PFSK-1 (cell line): ENCODE measurements at regions not wholly inside any gene's neighbourhood (a gene's known extent, or its start where the extent isn't known, plus 50 kb on each side); places are given as distances from the start of the nearest gene placed in this dataset.

Experiments used
- POLR2AphosphoS5 ChIP-seq: IDR thresholded peaks from 2 replicates; pipeline ENCODE4 v1.6.1; 2012; ENCODE audit warnings: low read depth, mild to moderate bottlenecking, control low read depth, low read length, moderate library complexity
- TAF1 ChIP-seq: IDR thresholded peaks from 2 replicates; pipeline ENCODE4 v1.6.1; 2012; ENCODE audit warnings: low read length, control low read depth, borderline replicate concordance; ENCODE audit not compliant: insufficient read depth
- TF ChIP-seq, protein P1 (sequence below), 2 experiments: IDR thresholded peaks; 2 replicates each; pipeline versions ENCODE4 v1.6.1 to v1.8.0; 2011 to 2012; ENCODE audit warnings: low read depth in 2 of 2, low read length in 2 of 2, control low read depth in 1 of 2, inconsistent platforms in 1 of 2, mild to moderate bottlenecking in 1 of 2, moderate library complexity in 1 of 2; ENCODE audit not compliant: insufficient read depth in 1 of 2

DNA sequence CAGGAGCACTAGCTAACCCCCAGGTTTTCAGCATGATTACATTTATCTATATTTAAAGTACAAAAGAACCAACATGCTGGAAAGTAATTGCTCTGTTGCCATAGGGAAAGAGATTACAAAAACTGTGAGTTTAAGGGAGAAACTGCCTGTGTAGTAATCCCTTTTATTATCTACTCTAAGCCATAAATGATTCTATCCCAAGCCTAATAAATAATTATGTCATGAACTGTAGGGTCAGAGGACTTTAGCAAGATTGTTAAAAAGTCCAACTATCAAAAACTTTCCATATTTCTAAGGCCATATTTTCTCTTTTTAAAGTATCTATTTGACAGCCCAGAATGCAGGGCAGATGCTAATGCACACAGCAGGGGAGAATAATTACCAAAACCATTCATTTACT, 573.8 kb upstream of the MIR17HG start:
- TF ChIP-seq TAF1, result no peak
- TF ChIP-seq, protein P1, sequence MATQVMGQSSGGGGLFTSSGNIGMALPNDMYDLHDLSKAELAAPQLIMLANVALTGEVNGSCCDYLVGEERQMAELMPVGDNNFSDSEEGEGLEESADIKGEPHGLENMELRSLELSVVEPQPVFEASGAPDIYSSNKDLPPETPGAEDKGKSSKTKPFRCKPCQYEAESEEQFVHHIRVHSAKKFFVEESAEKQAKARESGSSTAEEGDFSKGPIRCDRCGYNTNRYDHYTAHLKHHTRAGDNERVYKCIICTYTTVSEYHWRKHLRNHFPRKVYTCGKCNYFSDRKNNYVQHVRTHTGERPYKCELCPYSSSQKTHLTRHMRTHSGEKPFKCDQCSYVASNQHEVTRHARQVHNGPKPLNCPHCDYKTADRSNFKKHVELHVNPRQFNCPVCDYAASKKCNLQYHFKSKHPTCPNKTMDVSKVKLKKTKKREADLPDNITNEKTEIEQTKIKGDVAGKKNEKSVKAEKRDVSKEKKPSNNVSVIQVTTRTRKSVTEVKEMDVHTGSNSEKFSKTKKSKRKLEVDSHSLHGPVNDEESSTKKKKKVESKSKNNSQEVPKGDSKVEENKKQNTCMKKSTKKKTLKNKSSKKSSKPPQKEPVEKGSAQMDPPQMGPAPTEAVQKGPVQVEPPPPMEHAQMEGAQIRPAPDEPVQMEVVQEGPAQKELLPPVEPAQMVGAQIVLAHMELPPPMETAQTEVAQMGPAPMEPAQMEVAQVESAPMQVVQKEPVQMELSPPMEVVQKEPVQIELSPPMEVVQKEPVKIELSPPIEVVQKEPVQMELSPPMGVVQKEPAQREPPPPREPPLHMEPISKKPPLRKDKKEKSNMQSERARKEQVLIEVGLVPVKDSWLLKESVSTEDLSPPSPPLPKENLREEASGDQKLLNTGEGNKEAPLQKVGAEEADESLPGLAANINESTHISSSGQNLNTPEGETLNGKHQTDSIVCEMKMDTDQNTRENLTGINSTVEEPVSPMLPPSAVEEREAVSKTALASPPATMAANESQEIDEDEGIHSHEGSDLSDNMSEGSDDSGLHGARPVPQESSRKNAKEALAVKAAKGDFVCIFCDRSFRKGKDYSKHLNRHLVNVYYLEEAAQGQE (IDR thresholded peaks at IDR 0.05; ENCODE audit: insufficient read depth in 1 of 2, low read depth in 2 of 2, low read length in 2 of 2), result no peak
- no peak for TF ChIP-seq POLR2AphosphoS5
